ENCODE measurements at regions not wholly inside any gene's neighbourhood (a gene's known extent, or its start where the extent isn't known, plus 50 kb on each side); places are given as distances from the start of the nearest gene placed in this dataset.

- DNase-seq (ENCODE audit: low read depth, low spot score): no peak
Measured at GRCh38 chr16:62692685-62693084, 656.4 kb upstream of the CDH8 start.

- no peak for DNase-seq (ENCODE audit: low read depth, low spot score)
Measured at GRCh38 chr16:62681819-62682218, 645.6 kb upstream of the CDH8 start.

- DNase-seq (ENCODE audit: low read depth, low spot score): no peak
Measured at GRCh38 chr16:62678796-62679195, 642.6 kb upstream of the CDH8 start.

- DNase-seq (ENCODE audit: low read depth, low spot score): no peak
Measured at GRCh38 chr16:62676306-62676705, 640.1 kb upstream of the CDH8 start.

- DNase-seq (ENCODE audit: low read depth, low spot score): peak; percentile 67
Measured at GRCh38 chr16:62665269-62665668, 629.0 kb upstream of the CDH8 start.

- peak; percentile 2 for DNase-seq (ENCODE audit: low read depth, low spot score)
Measured at GRCh38 chr16:62664566-62664965, 628.3 kb upstream of the CDH8 start.

GRCh38 chr16:62661435-62661834 lies 625.2 kb upstream of the CDH8 start:
- DNase-seq (ENCODE audit: low read depth, low spot score): no peak

- DNase-seq (ENCODE audit: low read depth, low spot score): no peak
Measured at GRCh38 chr16:62657116-62657515, 620.9 kb upstream of the CDH8 start.

GRCh38 chr16:62652441-62653120 lies 616.3 kb upstream of the CDH8 start:
- DNase-seq (ENCODE audit: low read depth, low spot score): no peak

- no peak for DNase-seq (ENCODE audit: low read depth, low spot score)
Measured at GRCh38 chr16:62648256-62648655, 612.0 kb upstream of the CDH8 start.

- no peak for DNase-seq (ENCODE audit: low read depth, low spot score)
Measured at GRCh38 chr16:62644030-62644812, 608.0 kb upstream of the CDH8 start.

GRCh38 chr16:62642677-62643076 lies 606.4 kb upstream of the CDH8 start:
- DNase-seq (ENCODE audit: low read depth, low spot score): no peak

GRCh38 chr16:62639890-62640289 lies 603.7 kb upstream of the CDH8 start:
- DNase-seq (ENCODE audit: low read depth, low spot score): no peak

GRCh38 chr16:62638964-62639870 lies 603.0 kb upstream of the CDH8 start:
- no peak for DNase-seq (ENCODE audit: low read depth, low spot score)

- DNase-seq (ENCODE audit: low read depth, low spot score): no peak
Measured at GRCh38 chr16:62638324-62638911, 602.2 kb upstream of the CDH8 start.

GRCh38 chr16:62625326-62625725 lies 589.1 kb upstream of the CDH8 start:
- DNase-seq (ENCODE audit: low read depth, low spot score): no peak

GRCh38 chr16:62620275-62620674 lies 584.0 kb upstream of the CDH8 start:
- no peak for DNase-seq (ENCODE audit: low read depth, low spot score)

GRCh38 chr16:62615526-62615925 lies 579.3 kb upstream of the CDH8 start:
- no peak for DNase-seq (ENCODE audit: low read depth, low spot score)

- DNase-seq (ENCODE audit: low read depth, low spot score): no peak
Measured at GRCh38 chr16:62610291-62610690, 574.1 kb upstream of the CDH8 start.

GRCh38 chr16:62602790-62603189 lies 566.6 kb upstream of the CDH8 start:
- no peak for DNase-seq (ENCODE audit: low read depth, low spot score)

- DNase-seq (ENCODE audit: low read depth, low spot score): no peak
Measured at GRCh38 chr16:62597875-62598274, 561.6 kb upstream of the CDH8 start.

GRCh38 chr16:62596584-62596983 lies 560.3 kb upstream of the CDH8 start:
- no peak for DNase-seq (ENCODE audit: low read depth, low spot score)

All from ELF-1 (cell line).